ENCODE measurements at regions not wholly inside any gene's neighbourhood (a gene's known extent, or its start where the extent isn't known, plus 50 kb on each side); places are given as distances from the start of the nearest gene placed in this dataset.

GRCh38 chr1:95517506-95517905 is 283.5 kb downstream of the RWDD3 start:
- TF ChIP-seq CTCF (IDR thresholded peaks at IDR 0.05; ENCODE audit: insufficient read depth, low read length, poor library complexity, severe bottlenecking) (no peak), EZH2phosphoT487 (conservative IDR thresholded peaks at IDR 0.05; ENCODE audit: low read length) (no peak)
